ENCODE measurements at regions not wholly inside any gene's neighbourhood (a gene's known extent, or its start where the extent isn't known, plus 50 kb on each side); places are given as distances from the start of the nearest gene placed in this dataset.

- no peak for TF ChIP-seq ATF2 (IDR thresholded peaks at IDR 0.05; ENCODE audit: low read length)
Measured at GRCh38 chr15:46251903-46252302, 617.1 kb downstream of the SQOR start (continued).

Data from H1 (cell line).